BLaER1 treated with 17β-estradiol and CSF1 and Interleukin-3, amounts not matched to agents 10 nM and 100 nM (cell line): ENCODE measurements at regions not wholly inside any gene's neighbourhood (a gene's known extent, or its start where the extent isn't known, plus 50 kb on each side); places are given as distances from the start of the nearest gene placed in this dataset.

Experiments
- H3K27ac ChIP-seq, 11 experiments: shearing (Covaris generic); formaldehyde crosslinking; 2 replicates each; pipeline ENCODE4 v1.8.1; 2022
- H3K27me3 ChIP-seq, 11 experiments: shearing (Covaris generic); formaldehyde crosslinking; 2 replicates each; pipeline ENCODE4 v1.8.1; 2022
- H3K36me3 ChIP-seq, 11 experiments: shearing (Covaris generic); formaldehyde crosslinking; 2 replicates each; pipeline ENCODE4 v1.8.1; 2022
- H3K4me1 ChIP-seq, 10 experiments: shearing (Covaris generic); formaldehyde crosslinking; 2 replicates each; pipeline ENCODE4 v1.8.1; 2022
- H3K4me2 ChIP-seq, 11 experiments: shearing (Covaris generic); formaldehyde crosslinking; 2 replicates each; pipeline ENCODE4 v1.8.1; 2022
- H3K4me3 ChIP-seq, 10 experiments: shearing (Covaris generic); formaldehyde crosslinking; 2 replicates each; pipeline ENCODE4 v1.8.1; 2022
- H3K9ac ChIP-seq, 11 experiments: shearing (Covaris generic); formaldehyde crosslinking; 2 replicates each; pipeline ENCODE4 v1.8.1; 2022
- H3K9me3 ChIP-seq, 11 experiments: shearing (Covaris generic); formaldehyde crosslinking; replicated peaks in 1 of 11; 2 replicates each; pipeline ENCODE4 v1.8.1; 2022
- H4K20me1 ChIP-seq, 11 experiments: shearing (Covaris generic); formaldehyde crosslinking; 2 replicates each; pipeline ENCODE4 v1.8.1; 2022
- Cebpa-rat ChIP-seq, 11 experiments: shearing (Covaris generic); IDR thresholded peaks; 2 replicates each; pipeline ENCODE4 v1.8.1; 2022

GRCh38 chr9:110148891-110149290 lies 59.1 kb downstream of the C9orf152 start:
- peak overlapping the region in 4 of 11 experiments; percentile 2 to 41 (median 14); a peak in 3 of 22 replicates for H3K9ac ChIP-seq
- H3K4me3 ChIP-seq = peak overlapping the region in 1 of 10 experiments; percentile 33; a peak in 2 of 20 replicates
- H4K20me1 ChIP-seq = no peaks in the 10 kb centered on the region
- no peaks in the 10 kb centered on the region for H3K27me3 ChIP-seq
- H3K36me3 ChIP-seq = no peaks in the 10 kb centered on the region
- H3K4me2 ChIP-seq = peak overlapping the region; percentile 66 to 92 (median 72)
- H3K4me1 ChIP-seq = peaks cover 21 to 93% (median 70%) of the 10 kb centered on the region in 10 experiments
- no peak for TF ChIP-seq Cebpa-rat (IDR thresholded peaks at IDR 0.05)
- peak overlapping the region in 4 of 11 experiments; percentile 5 to 21 (median 7); a peak in 2 of 22 replicates for H3K27ac ChIP-seq
- H3K9me3 ChIP-seq = peaks cover 0 to 7% (median 7%) of the 10 kb centered on the region in 11 experiments; a peak in 11 of 22 replicates
